GM12878 (cell line): ENCODE measurements at regions not wholly inside any gene's neighbourhood (a gene's known extent, or its start where the extent isn't known, plus 50 kb on each side); places are given as distances from the start of the nearest gene placed in this dataset.

Source experiments
- BCL3 ChIP-seq: IDR thresholded peaks from 2 replicates; pipeline ENCODE4 v1.6.1; 2011; ENCODE audit warnings: borderline replicate concordance, low read depth, mild to moderate bottlenecking, moderate library complexity, low read length; ENCODE audit not compliant: insufficient read depth, poor library complexity, severe bottlenecking
- CTCF ChIP-seq, 3 experiments: IDR thresholded peaks in 2 of 3; conservative IDR thresholded peaks in 1 of 3; 2 replicates each; pipeline ENCODE4 v1.5.1; 2011; ENCODE audit warnings: low read depth in 3 of 3, low read length in 3 of 3, mild to moderate bottlenecking in 3 of 3, control low read depth in 2 of 3, moderate library complexity in 2 of 3, inconsistent platforms in 1 of 3, mixed read lengths in 1 of 3; ENCODE audit not compliant: control insufficient read depth in 2 of 3, insufficient read depth in 1 of 3; ENCODE audit errors: extremely low read depth in 1 of 3
- EGR1 ChIP-seq, 2 experiments: IDR thresholded peaks; 1 replicate in 1 of 2; 2 replicates in 1 of 2; pipeline ENCODE4 v1.6.1; 2011 to 2012; ENCODE audit warnings: low read depth in 2 of 2, low read length in 2 of 2, borderline replicate concordance in 1 of 2, mild to moderate bottlenecking in 1 of 2, moderate library complexity in 1 of 2
- EP300 ChIP-seq, 2 experiments: fragments of 150-350 bp in 1 of 2; IDR thresholded peaks; 2 replicates each; pipeline ENCODE4 v1.6.1; 2011 to 2012; ENCODE audit warnings: low read depth in 2 of 2, low read length in 2 of 2, borderline replicate concordance in 1 of 2, improper control_type of control experiment in 1 of 2, inconsistent platforms in 1 of 2; ENCODE audit not compliant: control insufficient read depth in 1 of 2
- EZH2 ChIP-seq: IDR thresholded peaks from 2 replicates; pipeline ENCODE4 v1.6.1; 2012; ENCODE audit warnings: low read depth, mild to moderate bottlenecking, control low read depth, inconsistent platforms, low read length, borderline replicate concordance; ENCODE audit not compliant: control insufficient read depth
- MXI1 ChIP-seq: fragments of 150-350 bp; IDR thresholded peaks from 2 replicates; pipeline ENCODE4 v1.6.1; 2011; ENCODE audit warnings: low read depth, mild to moderate bottlenecking, inconsistent platforms, low read length, improper control_type of control experiment
- POLR2A ChIP-seq: IDR thresholded peaks from 2 replicates; pipeline ENCODE4 v1.6.1; 2011; ENCODE audit warnings: low read depth, mild to moderate bottlenecking, low read length
- POLR2AphosphoS5 ChIP-seq: IDR thresholded peaks from 2 replicates; pipeline ENCODE4 v1.6.1; 2011; ENCODE audit warnings: mild to moderate bottlenecking, low read length, inconsistent platforms
- POU2F2 ChIP-seq: IDR thresholded peaks from 3 replicates; pipeline ENCODE4 v1.6.1; 2011; ENCODE audit warnings: low read depth, mild to moderate bottlenecking, low read length, borderline replicate concordance
- RFX5 ChIP-seq: IDR thresholded peaks from 2 replicates; pipeline ENCODE4 v1.6.1; 2011; ENCODE audit warnings: low read depth, low read length, improper control_type of control experiment
- TCF12 ChIP-seq: IDR thresholded peaks from 2 replicates; pipeline ENCODE4 v1.6.1; 2011; ENCODE audit warnings: low read depth, mild to moderate bottlenecking, low read length
- YY1 ChIP-seq: IDR thresholded peaks from 2 replicates; pipeline ENCODE4 v1.6.1; 2011; ENCODE audit warnings: low read depth, mild to moderate bottlenecking, low read length
- ZBTB33 ChIP-seq: fragments of 450-650 bp; IDR thresholded peaks from 2 replicates; pipeline ENCODE4 v1.6.1; 2017; ENCODE audit warnings: mild to moderate bottlenecking

- TF ChIP-seq CTCF (IDR thresholded peaks at IDR 0.05 in 2 of 3, conservative IDR thresholded peaks at IDR 0.05 in 1 of 3; ENCODE audit: control insufficient read depth in 2 of 3, extremely low read depth in 1 of 3, insufficient read depth in 1 of 3, low read depth in 3 of 3, low read length in 3 of 3) (no peak), BCL3 (no peak), POU2F2 (no peak), POLR2A (no peak), YY1 (no peak), POLR2AphosphoS5 (no peak), EZH2 (no peak), EGR1 (IDR thresholded peaks at IDR 0.05; ENCODE audit: borderline replicate concordance in 1 of 2, low read depth in 2 of 2, low read length in 2 of 2) (no peak), EP300 (IDR thresholded peaks at IDR 0.05; ENCODE audit: borderline replicate concordance in 1 of 2, control insufficient read depth in 1 of 2, low read depth in 2 of 2, low read length in 2 of 2) (no peak), TCF12 (no peak), RFX5 (no peak), ZBTB33 (no peak), MXI1 (no peak)
These were observed 1784.8 kb upstream of the CDH9 start for GRCh38 chr5:28823231-28823630.
